ENCODE measurements at regions not wholly inside any gene's neighbourhood (a gene's known extent, or its start where the extent isn't known, plus 50 kb on each side); places are given as distances from the start of the nearest gene placed in this dataset.

DNA sequence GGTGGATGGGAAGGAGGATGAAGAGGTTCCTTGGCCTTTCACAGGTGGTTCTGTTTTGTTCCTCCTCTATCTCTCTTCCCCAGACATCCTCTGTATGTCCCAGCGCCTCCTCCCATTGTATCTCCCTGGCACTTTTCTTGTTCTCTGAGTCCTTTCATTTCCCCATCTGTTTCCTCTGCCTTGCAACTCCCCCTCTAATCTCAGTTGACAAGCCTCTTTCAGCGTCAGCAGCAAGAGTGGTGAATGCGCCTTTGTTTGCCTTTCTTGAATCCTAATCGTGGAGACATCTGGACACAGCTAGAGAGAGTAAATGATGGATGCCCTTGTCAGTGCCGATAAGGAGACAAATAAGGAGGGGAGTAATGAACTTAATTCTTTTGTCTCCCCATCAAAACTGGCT, 167.0 kb downstream of the NDUFA10 start:
- in situ Hi-C loops (cut with MboI): no loop called here
- 0% methylated on average over 5 of the region's 5 CpGs for WGBS (ENCODE audit: insufficient coverage, low coverage, missing lambda C conversion rate)
- TF ChIP-seq, protein P1, sequence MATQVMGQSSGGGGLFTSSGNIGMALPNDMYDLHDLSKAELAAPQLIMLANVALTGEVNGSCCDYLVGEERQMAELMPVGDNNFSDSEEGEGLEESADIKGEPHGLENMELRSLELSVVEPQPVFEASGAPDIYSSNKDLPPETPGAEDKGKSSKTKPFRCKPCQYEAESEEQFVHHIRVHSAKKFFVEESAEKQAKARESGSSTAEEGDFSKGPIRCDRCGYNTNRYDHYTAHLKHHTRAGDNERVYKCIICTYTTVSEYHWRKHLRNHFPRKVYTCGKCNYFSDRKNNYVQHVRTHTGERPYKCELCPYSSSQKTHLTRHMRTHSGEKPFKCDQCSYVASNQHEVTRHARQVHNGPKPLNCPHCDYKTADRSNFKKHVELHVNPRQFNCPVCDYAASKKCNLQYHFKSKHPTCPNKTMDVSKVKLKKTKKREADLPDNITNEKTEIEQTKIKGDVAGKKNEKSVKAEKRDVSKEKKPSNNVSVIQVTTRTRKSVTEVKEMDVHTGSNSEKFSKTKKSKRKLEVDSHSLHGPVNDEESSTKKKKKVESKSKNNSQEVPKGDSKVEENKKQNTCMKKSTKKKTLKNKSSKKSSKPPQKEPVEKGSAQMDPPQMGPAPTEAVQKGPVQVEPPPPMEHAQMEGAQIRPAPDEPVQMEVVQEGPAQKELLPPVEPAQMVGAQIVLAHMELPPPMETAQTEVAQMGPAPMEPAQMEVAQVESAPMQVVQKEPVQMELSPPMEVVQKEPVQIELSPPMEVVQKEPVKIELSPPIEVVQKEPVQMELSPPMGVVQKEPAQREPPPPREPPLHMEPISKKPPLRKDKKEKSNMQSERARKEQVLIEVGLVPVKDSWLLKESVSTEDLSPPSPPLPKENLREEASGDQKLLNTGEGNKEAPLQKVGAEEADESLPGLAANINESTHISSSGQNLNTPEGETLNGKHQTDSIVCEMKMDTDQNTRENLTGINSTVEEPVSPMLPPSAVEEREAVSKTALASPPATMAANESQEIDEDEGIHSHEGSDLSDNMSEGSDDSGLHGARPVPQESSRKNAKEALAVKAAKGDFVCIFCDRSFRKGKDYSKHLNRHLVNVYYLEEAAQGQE (IDR thresholded peaks at IDR 0.05; ENCODE audit: borderline replicate concordance): no peak
- TF ChIP-seq, protein P1 (CRISPR knock-in tag; IDR thresholded peaks at IDR 0.05; ENCODE audit: low read depth): no peak
- TF ChIP-seq E2F3 (CRISPR knock-in tag; IDR thresholded peaks at IDR 0.05): no peak
- no peak for TF ChIP-seq MYNN (IDR thresholded peaks at IDR 0.05)
- TF ChIP-seq MYNN (CRISPR knock-in tag; IDR thresholded peaks at IDR 0.05): no peak
- TF ChIP-seq, protein P2, sequence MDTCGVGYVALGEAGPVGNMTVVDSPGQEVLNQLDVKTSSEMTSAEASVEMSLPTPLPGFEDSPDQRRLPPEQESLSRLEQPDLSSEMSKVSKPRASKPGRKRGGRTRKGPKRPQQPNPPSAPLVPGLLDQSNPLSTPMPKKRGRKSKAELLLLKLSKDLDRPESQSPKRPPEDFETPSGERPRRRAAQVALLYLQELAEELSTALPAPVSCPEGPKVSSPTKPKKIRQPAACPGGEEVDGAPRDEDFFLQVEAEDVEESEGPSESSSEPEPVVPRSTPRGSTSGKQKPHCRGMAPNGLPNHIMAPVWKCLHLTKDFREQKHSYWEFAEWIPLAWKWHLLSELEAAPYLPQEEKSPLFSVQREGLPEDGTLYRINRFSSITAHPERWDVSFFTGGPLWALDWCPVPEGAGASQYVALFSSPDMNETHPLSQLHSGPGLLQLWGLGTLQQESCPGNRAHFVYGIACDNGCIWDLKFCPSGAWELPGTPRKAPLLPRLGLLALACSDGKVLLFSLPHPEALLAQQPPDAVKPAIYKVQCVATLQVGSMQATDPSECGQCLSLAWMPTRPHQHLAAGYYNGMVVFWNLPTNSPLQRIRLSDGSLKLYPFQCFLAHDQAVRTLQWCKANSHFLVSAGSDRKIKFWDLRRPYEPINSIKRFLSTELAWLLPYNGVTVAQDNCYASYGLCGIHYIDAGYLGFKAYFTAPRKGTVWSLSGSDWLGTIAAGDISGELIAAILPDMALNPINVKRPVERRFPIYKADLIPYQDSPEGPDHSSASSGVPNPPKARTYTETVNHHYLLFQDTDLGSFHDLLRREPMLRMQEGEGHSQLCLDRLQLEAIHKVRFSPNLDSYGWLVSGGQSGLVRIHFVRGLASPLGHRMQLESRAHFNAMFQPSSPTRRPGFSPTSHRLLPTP (IDR thresholded peaks at IDR 0.05; ENCODE audit: borderline replicate concordance, extremely low read depth, insufficient read length): no peak
- no peak for TF ChIP-seq GATAD2B (IDR thresholded peaks at IDR 0.05; ENCODE audit: borderline replicate concordance)
- TF ChIP-seq, protein P3, sequence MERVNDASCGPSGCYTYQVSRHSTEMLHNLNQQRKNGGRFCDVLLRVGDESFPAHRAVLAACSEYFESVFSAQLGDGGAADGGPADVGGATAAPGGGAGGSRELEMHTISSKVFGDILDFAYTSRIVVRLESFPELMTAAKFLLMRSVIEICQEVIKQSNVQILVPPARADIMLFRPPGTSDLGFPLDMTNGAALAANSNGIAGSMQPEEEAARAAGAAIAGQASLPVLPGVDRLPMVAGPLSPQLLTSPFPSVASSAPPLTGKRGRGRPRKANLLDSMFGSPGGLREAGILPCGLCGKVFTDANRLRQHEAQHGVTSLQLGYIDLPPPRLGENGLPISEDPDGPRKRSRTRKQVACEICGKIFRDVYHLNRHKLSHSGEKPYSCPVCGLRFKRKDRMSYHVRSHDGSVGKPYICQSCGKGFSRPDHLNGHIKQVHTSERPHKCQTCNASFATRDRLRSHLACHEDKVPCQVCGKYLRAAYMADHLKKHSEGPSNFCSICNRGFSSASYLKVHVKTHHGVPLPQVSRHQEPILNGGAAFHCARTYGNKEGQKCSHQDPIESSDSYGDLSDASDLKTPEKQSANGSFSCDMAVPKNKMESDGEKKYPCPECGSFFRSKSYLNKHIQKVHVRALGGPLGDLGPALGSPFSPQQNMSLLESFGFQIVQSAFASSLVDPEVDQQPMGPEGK (CRISPR knock-in tag; IDR thresholded peaks at IDR 0.05; ENCODE audit: borderline replicate concordance): no peak
- TF ChIP-seq NCOA4 (IDR thresholded peaks at IDR 0.05; ENCODE audit: partially characterized antibody): no peak
- no peak for TF ChIP-seq ZNF764 (CRISPR knock-in tag; IDR thresholded peaks at IDR 0.05; ENCODE audit: low read depth)

More for the DNA sequence above, 167.0 kb downstream of the NDUFA10 start:
- H3K4me2 ChIP-seq (ENCODE audit: insufficient read depth, low read length): no peak overlapping the region
- no peaks in the 10 kb centered on the region for H3K9me3 ChIP-seq (replicated peaks; ENCODE audit: control insufficient read depth, insufficient read depth, low read depth, low read length)
- H3K9ac ChIP-seq (ENCODE audit: insufficient read depth in 1 of 2, low read depth in 2 of 2, low read length in 2 of 2): no peak overlapping the region
- no peak overlapping the region for H3K27ac ChIP-seq (ENCODE audit: extremely low read depth, low read depth, low read length)
- H4K20me1 ChIP-seq (replicated peaks; ENCODE audit: control insufficient read depth, insufficient read depth, low read length): no peaks in the 10 kb centered on the region
- H3K4me1 ChIP-seq (replicated peaks in 1 of 2; ENCODE audit: control insufficient read depth in 2 of 2, insufficient read depth in 2 of 2, low read length in 2 of 2): no peaks in the 10 kb centered on the region
- no TSS peak for BruUV-seq (replicated peaks)
- no peak overlapping the region for H2AFZ ChIP-seq (ENCODE audit: low read depth, low read length)
- no peaks in the 10 kb centered on the region for H3K36me3 ChIP-seq (ENCODE audit: control insufficient read depth, insufficient read depth, low read length)
- intact Hi-C loops (cut with micrococcal nuclease): no loop called here
- CTCF ChIA-PET (ENCODE audit: low intra/inter-chr PET ratio): no interaction called here
- POLR2A ChIA-PET: no interaction called here
- FAIRE-seq (no peak), DNase-seq (ENCODE audit: extremely low read depth in 1 of 4, low spot score in 3 of 4) (peak in 2 of 4 experiments; percentile 14 to 16), ATAC-seq (no peak)
- H3K9me1 ChIP-seq (ENCODE audit: control insufficient read depth, insufficient read depth, low read length): no peaks in the 10 kb centered on the region
- peaks cover 0 to 8% of the 10 kb centered on the region in 2 experiments; a peak in 2 of 5 replicates for H3K27me3 ChIP-seq (ENCODE audit: control insufficient read depth in 2 of 2, insufficient read depth in 2 of 2, low read length in 2 of 2)
- H3K79me2 ChIP-seq (ENCODE audit: control insufficient read depth, insufficient read depth, low read length): no peaks in the 10 kb centered on the region
- H3K4me3 ChIP-seq: no peak overlapping the region
